ENCODE measurements at regions not wholly inside any gene's neighbourhood (a gene's known extent, or its start where the extent isn't known, plus 50 kb on each side); places are given as distances from the start of the nearest gene placed in this dataset.

DNA sequence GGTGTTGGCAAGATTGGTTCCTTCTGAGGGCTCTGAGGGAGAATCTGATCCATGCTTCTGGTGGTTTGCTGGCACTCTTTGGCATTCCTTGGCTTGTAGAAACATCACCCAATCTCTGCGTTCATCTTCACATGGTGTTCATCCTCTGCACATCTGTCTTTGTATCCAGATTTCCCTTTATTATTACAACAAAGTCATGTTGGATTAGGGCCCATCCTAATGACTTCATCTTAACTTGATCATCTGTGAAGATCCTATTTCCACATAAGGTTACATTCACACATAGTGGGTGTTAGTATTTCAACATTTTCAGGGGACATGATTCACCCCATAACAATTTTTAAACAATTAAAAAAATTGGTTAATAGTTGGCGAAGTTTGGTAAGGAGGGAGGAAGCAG is 177.4 kb upstream of the CWC22 start:
- DNase-seq, result no peak

DNA sequence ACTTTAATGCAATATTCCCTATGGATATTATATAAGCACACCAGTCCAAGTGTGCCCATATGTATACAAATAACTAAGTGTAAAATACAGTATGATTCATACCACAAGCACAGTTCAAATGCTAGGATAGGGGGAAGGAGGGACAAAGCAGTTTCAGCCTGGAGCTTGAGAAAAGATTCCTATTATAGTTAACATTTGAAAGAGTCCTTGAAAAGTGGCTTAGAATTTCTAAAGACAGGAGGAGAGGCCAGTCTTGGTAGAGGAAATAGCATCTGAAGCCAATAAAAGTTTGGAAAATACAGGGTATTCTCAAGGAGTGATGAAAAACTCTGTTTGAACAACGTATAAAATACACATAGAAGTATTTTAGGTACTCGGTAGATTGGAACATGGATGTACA is 173.4 kb upstream of the CWC22 start:
- no peak for DNase-seq

DNA sequence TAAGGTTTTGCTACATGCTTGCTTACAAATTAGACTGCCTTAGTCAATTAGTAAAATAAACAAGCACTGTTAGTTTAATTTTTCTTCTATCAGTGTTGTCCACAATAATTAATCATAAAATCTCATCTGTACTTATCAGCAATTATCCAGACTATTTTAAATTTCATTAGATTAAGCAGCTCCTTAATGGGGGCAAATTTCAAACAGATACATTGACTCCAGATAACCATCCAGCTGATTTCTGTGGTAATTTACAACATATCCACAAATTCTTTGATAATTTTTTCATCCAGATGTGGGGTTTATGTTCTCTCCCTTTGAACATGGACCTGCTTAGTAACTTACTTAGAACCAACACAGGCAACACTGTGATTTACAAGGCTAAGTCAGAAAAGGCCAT is 170.4 kb upstream of the CWC22 start:
- DNase-seq, result no peak

DNA sequence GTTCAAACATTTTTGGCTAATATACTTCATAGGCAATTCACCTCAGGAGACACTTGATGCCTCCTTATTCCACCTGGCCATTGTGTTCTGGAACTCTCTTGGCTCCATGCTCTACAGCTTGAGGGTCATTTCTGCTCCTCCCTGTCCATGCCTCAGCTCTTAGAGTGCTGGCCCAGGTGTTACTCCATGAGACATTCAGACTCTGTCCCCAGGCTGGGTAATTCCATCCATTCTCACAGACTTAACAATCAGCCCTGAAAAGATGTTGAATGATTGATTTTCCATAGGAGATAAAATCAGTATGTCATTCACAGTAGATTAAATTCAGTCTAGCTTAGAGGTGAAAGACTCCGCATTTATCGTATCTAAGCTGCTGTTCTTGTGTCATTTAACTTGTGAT is 168.6 kb upstream of the CWC22 start:
- DNase-seq, result no peak

DNA sequence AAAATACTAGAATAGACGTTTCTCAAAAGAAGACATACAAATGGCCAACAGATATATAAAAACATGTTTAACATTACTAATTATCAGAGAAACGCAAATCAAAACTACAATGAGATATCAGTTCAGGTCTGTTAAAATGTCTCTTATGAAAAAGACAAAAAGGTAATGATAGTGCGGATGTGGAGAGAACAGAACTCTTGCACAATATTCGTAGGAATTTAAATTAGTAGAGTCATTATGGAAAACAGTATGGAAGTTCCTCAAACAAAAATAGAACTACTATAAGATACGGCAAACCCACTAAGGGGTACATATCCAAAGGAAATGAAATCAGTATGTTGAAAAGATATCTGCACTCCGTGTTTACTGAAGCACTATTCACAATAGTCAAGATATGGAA is 167.5 kb upstream of the CWC22 start:
- no peak for DNase-seq

DNA sequence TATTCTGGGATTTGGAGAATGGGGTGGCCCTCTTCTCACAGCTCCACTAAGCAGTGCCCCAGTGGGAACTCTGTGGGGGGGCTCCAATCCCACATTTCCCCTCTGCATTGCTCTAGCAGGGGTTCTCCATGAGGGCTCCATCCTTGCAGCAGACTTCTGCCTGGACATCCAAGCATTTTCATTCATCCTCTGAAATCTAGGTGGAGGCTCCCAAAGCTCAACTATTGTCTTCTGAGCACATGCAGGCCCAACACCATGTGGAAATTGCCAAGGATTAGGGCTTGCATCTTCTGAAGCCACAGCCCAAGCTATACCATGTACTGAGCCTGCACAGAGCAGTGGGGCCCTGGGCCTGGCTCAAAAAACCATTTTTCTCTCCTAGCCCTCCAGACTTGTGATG is 162.4 kb upstream of the CWC22 start:
- DNase-seq, result no peak

DNA sequence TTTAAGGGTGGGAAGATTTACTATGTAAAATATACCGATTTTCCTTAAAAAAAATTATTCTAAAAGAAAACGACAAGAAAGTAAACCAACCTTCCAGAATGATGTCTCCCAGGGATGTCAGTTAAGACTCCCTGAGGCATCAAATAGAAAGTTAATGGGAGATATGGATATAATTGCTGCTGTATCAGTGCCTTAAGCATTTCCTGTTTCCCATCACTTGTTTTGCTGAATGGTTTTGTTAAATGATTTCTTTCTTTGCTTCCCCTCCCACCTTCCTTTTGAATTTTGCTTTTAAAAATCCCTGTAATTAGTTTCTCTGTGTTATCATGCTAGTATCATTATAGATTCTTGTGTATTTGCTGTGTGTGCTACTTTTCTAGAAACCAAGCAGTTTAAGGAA is 154.3 kb upstream of the CWC22 start:
- no peak for DNase-seq

DNA sequence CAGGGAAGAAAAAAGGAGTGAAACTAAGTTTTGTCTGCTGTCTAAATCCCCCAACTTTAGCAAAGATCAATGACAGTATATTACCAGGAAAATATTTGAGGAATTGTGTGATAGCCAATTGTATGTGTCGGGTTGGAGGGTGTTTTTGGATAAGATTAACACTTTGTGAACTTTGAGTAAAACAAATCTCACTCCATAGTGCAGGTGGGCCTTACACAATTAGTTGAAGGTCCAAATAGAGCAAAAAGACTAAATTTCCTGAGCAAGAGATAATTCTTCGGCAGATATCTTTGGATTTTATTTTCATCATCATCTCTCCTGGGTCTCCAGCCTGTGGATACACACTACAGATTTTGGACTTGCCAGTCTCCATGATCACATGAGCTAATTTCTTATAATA is 152.8 kb upstream of the CWC22 start:
- DNase-seq, result no peak

DNA sequence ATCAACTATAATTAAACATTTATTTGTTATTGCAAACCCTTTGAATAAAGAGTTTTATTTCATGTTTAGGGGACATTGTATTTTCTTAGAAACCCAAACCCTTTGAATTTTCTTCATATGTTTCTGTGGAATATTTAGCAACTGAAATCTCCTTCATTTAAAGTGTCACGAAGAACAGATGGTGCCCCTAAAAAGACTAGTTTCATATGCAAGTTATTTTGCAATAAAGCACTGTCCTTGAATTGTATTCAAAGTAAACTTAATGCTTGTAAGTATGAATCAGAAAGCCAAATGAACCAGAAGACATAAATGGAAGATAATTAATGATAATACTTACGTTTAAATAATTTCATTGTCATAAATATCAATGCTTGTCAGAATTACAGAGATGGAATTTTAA is 151.9 kb upstream of the CWC22 start:
- DNase-seq, result no peak

DNA sequence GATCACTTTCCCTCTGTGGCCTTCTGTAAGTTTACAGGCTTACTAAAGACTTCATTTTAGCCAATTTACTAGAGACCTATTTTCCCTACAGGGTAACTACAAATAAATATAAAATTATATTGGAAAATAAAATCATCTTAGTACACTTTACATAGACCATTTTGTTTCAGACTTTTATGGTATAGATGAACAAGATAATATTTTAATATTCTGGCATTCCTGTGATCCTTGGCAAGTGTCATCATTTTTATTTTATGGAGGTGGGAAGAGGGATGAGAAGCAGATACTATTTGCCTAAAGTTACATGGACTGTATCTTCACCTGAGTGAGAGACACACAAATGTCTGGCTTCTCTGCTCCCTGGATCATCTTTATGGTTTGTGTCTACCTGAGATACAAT is 149.6 kb upstream of the CWC22 start:
- DNase-seq, result no peak

DNA sequence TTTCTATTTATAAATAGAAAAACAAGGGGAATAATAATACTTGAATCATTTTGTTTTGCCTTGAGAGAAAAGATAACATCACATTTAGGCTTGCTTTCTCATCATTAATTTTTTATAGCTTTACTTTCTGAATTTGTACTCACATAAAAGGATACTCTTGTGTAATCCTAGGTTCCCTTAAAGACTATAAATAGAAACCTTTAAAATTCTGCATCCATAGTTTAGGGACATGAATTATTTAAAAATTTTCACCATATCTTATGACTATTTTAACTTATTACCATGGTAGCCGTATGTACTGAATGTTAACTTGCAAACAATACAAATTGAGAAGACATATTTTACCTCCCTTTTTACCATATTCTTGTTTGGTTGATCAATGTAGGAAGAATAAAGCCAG is 143.5 kb upstream of the CWC22 start:
- DNase-seq, result no peak

DNA sequence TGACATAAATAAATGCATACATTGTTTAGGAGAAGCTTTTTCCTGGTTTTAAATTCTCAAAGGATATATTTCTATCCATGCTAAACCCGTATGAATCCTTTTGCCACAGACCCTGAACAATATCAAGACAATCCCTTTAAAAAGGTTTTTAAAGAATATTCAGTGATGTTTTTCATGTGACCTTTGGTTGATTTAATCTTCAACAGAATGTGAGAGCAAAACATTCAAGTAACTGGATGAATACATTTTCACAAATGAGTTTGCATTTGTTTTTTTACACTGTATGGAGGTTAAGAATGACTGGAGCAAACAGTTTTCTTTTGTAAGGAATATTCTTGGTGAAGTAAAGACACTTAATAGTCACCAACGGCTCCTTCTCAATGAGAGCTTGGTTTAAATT is 139.4 kb upstream of the CWC22 start:
- no peak for DNase-seq

DNA sequence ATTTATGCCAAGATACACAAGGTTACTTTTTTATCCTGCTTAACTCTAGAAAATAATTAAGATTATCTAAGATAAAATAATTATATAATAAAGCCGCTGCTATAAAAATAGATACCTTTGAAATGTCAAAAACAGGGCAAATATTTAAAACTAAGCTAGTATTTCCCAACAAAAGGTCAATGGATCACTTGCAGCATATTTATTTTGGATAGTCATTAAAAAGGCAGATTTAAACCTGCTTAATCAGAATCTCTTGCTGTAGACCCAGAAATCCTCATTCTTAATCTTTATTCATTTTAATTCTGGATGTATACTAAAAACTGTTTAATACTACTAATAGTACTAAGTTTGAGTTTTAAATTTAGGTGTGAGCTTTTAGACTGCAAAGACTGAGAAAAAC is 139.0 kb upstream of the CWC22 start:
- no peak for DNase-seq

DNA sequence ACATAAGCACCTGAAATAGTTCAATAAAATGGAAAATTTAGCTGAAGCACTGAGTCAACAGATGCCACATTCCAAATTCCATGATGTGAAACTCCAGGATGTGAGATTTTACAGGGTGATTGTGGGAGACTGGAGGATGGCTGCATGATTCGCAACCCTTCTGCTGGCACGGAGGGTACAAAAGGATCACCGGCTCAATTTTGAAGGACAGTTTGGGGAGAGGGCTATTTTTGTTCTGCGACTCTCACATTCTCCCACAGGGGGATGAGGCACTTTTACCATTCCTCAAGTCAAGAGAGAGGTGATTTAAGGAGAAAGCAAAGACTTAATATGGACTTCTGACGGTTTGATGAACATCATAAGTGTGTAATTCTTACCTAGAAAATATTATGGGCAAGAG is 138.1 kb upstream of the CWC22 start:
- no peak for DNase-seq

DNA sequence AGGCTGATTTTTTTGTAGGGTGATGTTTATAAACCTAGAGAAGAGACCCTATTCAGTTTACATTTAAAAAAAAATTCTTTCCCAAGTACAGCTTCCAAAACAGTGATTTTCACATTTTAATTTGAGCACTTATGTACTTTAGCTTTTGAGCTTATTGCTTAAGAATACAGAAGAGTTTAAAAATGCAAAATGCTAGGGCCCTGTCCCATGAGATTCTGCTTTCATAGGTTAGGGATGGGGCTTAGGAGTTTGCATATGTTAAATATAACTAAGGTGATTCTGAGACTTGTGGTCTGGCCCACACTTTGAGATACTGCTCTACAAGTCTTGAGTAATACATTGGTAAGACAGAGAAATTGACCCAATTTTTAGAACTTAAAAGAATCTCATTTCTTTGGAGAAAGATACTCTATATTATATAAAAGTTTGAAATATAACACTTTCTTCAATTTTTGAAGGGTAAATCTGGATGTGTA is 137.3 kb upstream of the CWC22 start:
- DNase-seq, result no peak

DNA sequence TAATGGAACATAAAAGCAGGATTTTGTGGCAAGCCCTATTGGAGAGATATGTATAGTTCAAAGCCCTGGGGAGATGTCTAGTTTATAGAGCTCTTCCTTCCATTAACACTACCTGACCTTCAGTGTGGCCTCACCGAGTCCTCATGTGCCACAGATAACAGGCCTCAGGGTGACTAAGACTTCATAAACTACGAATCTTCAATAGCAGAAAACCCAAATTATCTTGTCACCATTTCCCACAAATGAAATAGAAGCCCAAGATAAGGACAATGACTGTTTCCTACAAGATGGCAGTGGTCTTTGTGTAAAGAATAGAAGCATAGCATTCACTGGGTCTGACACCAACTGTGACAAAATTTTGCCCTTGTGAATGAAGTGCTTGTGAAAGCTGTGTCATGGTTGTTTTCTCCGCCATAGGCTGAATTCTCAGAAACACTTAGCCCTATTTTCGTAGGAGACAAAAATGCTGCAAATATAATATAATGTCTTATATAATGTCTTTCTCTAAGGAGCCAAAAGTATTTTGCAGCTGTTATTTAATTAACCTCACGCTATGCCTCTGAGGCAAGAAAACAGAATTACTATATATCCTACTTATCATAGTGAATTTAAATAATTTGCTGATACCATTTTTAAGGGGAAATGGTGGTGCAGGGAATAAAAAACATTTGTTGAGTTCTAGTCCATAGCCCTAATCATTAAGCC is 136.7 kb upstream of the CWC22 start:
- DNase-seq, result peak; percentile 4

DNA sequence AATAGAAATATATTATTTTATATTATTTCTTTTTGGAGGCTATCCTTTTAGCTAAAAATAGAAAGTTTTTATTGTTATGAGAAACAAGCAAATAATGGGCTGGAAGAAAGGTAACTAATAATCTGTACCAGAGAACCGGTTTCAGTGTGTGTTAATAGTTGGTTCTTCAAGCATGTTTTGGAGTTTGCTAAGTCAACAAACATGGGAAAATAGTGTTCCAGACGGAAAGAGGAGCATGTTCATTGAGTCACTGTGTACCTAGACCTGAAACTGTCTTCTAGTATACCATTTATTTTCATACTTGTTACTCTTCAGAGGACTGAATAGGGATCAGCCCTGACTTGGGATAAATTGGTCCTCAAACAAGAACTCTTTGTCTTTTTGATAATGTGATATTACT is 134.5 kb upstream of the CWC22 start:
- DNase-seq, result no peak

DNA sequence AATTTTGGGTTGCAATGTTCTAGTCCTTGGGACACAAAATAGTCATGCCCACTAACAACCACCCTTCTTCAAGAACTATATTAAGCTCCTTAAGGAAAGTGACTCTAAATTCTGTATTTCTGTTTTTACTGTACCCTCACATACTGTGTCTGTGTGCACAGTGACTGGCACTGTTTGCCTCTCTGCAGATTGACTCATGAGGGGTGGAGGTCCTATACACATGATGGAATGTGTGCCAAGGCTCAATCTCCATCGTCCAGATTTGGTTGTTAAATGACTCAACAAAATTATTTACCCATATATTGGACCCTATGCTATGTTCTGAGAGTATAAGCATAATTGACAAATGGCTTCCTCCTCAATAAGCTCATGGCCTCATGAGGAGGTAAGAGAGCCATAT is 126.6 kb upstream of the CWC22 start:
- no peak for DNase-seq

DNA sequence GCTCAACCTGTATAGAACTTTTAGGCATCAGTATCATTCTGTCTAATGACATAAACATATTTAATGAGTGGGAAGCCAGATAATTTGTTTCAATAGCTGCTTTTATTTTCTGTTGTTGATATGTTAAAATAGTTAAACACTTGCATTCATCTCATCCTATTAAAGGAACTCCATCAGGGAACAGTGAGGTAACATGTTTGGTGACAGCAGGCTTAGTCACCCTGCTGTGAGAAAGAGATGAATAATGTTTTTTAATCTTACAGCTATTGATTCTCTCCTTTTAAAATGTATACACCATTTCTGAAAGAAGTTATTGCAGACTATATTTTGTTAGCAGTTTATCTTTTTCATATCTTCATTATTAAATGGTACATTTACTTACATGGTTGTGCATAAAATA is 123.3 kb upstream of the CWC22 start:
- DNase-seq, result no peak

DNA sequence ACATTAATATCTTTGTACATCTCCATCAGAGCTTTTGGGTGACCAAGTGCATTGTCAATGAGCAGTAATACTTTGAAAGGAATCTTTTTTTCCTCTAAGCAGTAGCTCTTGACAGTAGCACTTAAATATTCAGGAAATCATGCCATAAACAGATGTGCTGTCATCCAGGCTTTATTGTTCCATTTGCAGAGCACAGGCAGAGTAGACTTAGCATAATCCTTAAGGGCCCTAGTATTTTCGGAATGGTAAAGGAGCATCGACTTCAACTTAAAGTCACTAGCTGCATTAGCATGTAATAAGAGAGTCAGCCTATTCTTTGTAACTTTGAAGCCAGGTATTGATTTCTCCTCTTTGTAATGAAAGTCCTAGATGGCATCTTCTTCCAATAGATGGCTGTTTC is 121.8 kb upstream of the CWC22 start:
- DNase-seq, result no peak

DNA sequence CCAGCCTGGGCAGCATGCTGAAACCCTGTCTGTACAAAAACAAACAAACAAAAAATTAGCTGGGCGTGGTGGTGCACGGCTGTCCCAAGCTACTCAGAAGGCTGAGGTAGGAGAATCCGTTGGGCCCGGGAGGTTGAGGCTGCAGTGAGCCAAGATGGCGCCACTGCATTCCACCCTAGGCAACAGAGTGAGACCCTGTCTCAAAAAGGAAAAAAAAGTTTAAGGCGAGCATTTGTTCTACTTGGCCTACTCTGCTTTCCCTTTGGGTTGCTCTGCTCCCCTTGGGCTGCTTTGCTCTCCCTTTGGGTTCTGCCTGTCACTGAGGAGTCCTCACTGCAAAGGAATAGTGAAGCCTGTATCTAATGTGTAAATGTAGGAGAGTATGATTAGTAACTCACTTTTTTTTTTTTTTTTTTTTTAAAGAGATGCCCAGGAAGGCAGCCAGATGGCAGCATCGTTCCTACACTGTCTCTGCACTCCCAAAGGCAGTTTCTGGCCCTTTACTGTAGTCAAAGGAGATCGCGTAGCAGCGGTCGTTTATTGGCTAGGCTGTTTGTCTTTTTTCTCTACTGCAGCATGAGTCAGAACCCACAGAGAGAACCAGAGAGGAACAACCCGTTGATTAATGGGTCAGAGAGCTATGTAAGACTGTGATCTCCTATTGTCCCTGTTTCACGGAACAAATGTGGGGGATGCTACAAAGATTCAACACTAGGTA is 118.3 kb upstream of the CWC22 start:
- peak; percentile 82 for DNase-seq

DNA sequence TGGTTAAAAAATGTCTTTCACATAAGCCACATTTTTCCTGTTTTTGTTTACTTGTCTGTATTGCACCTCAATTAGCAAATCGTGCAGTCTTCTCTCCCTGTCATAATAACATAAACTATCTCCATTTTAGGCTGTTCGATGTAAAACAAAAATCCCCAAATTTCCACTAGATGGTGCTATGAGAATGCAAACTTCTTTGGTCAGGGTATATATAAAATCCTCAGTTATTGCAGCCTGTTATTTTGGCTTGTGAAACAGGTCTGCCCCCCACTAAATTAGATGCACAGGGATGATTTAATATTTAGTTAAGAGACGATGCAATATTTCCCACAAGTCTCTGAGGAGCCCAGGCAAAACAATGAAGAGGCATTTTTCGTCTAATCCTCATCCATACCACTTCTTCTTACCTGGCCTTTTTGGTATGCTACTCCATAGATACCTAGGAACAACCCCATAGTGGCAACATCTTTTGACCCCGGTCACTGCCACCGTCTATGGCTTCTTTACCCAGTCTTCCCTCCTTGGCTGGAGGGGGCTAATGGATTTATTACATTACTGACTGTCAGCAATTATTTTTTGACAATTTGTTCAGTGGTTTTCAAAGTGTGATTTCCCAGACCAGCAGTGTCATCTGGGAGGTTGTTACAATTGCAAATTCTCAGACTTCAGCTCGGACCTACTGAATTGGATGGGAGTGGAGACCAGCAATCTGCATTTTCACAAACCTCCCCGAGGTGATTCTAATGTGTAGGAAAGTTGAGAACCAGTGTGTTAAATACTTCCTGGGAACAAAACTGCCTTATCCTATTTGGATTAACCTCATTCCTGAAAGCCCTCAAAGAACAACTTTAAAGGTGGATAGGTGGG is 117.4 kb upstream of the CWC22 start:
- peak; percentile 77 for DNase-seq

DNA sequence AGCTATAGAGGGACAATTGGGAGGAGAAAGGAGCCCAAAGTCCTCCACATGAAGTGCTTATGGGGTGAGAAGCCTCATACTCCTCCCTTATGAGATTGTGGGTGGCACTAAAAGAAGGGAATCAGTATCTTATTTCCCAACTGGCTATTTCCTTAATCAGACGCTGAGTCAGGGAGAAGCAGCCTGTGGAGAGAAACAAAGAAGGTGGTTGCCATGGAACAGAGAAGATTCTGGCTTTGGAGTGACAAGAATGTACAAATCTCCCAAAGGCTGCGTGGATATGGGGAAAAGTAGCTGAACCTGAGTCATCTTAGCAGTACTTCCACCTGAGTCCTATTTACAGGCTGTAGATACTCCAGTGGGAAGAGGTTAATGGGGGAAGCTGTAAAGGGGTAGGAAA is 115.8 kb upstream of the CWC22 start:
- no peak for DNase-seq

DNA sequence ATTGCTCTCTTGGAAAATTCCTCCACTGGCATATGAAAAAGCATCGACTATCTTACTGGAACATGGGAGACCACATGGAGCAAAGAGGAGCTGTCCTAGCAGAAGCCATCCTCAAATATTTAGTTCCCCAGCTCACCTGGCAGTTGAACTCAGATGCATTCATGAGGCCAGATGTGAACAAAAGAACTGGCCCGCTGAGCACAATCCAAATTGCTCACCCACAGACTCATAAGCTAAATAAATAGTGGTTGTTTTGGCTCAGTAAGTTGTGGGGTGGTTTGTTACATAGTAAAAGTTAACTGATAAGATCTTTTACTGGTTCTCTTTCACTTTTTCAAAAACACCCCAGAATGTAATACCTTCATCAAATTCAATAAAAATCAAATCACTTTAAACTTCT is 108.6 kb upstream of the CWC22 start:
- DNase-seq, result no peak

Data from hematopoietic multipotent progenitor cell treated with erythropoietin and hydrocortisone succinate and interleukin-3 and kit ligand, for 4 days (in vitro differentiated cells).